GM12801 (cell line): ENCODE measurements at regions not wholly inside any gene's neighbourhood (a gene's known extent, or its start where the extent isn't known, plus 50 kb on each side); places are given as distances from the start of the nearest gene placed in this dataset.

ENCODE experiments used
- CTCF ChIP-seq: IDR thresholded peaks from one replicate; pipeline ENCODE4 v1.5.1; 2011; ENCODE audit warnings: control low read depth; ENCODE audit not compliant: insufficient read length; ENCODE audit errors: extremely low read depth

GRCh38 chr12:13452955-13453570 lies 256.5 kb downstream of the EMP1 start:
- no peak for TF ChIP-seq CTCF

GRCh38 chr12:13451776-13452175 lies 255.2 kb downstream of the EMP1 start:
- TF ChIP-seq CTCF, result no peak

DNA sequence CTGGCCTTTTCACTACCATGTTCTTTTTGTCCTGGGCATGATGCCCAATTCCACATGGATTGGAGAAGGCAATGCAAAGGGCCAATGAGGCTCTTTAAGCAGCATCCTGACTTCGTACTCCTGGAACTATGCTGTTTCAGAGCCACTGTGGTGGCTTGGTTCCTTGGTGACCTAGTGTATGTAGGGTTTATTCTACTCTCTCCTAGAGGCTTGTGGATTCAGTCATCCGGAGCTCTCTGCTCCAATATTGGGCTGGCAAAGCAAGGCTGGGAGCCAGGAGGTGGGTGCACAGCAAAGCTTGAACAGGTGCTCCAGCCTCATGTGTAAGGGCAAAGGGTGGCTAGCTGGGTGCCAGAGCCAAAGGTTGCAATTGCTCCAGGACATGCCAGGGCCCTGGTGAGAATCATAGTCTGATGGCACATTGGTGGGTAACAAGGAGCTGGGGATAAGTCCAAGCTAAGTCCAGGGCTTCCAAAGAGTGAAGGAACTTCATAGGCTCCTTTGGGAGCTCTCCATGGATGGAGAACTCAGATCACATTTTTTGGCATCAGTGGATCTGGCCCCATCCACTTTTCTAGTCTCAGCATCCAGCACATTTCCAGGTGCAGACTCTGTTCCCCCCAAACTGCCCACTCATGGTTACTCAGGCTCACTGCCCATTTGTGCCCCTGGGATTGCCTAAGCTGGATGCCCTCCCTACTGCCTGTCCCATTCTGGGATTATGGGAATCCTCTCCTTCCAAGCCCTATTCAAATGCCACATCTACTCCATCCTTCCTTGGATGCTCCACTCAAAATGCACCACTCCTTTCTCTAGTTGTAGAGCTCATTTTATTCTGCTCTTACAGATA lies 253.9 kb downstream of the EMP1 start:
- no peak for TF ChIP-seq CTCF

DNA sequence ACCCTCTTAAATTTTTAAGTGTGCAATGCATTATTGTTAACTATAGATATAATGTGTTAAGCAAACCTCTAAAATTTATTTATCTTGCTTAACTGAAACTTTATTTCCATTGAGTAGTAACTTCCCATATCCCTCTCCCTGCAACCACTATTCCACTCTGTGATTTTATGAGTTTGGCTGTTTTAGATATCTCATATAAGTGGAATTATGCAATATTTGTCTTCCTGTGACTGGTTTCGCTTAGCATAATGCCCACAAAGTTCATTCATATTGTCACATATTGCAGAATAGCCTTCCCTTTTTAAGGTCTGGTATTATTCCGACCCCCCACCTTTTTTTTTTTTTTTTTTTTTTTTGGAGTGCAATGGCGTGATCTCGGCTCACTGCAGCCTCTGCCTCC lies 247.6 kb downstream of the EMP1 start:
- TF ChIP-seq CTCF, result no peak

DNA sequence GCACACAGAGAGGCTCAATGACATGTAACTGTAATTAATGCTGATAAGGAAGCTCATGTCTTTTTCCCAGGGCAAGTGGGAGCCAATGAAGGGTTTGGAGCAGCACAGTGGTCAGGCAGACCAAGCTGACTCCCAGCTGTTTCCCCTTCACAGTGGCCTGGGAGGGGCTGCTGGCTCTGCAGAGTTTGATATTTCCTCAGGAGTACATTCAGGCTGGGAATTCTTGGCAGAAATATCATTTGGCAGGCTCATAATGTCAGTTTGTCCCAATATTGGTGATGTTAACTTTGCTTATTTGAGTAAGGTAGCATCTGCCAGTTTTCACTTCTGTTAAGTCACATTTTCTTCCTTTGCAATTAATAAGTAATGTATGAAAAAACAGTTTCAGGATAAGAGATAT lies 247.0 kb downstream of the EMP1 start:
- TF ChIP-seq CTCF, result no peak

DNA sequence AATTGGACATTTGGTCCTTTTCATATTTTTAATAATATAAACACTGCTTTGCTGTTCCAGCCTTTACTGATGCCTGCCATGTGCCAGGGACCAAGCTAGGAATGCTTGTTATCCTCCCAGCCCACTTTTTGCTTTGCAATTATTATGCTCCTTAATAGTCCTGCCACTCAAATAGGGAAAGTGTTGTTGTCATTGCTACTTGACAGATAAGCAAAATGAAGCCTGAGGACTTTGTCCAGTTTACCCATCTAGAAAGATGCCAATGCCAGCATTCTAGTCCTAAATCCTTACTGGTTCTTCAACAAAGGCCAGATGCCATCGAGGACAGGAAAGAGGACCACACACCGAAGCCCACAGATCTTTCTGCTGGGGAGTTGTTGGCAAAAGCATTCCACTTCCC lies 246.5 kb downstream of the EMP1 start:
- TF ChIP-seq CTCF, result no peak

- no peak for TF ChIP-seq CTCF
Measured at GRCh38 chr12:13442457-13442856, 245.9 kb downstream of the EMP1 start.
